NCI-H2081 (cell line): ENCODE measurements at regions not wholly inside any gene's neighbourhood (a gene's known extent, or its start where the extent isn't known, plus 50 kb on each side); places are given as distances from the start of the nearest gene placed in this dataset.

ENCODE experiments used
- DNase-seq, 2 experiments: peaks; one replicate each; lab custom pipeline; 2025; lab: John Stamatoyannopoulos, UW

- DNase-seq, result no peak
Measured at GRCh38 chr22:44442186-44442815, 55.7 kb downstream of the RTL6 start.

DNA sequence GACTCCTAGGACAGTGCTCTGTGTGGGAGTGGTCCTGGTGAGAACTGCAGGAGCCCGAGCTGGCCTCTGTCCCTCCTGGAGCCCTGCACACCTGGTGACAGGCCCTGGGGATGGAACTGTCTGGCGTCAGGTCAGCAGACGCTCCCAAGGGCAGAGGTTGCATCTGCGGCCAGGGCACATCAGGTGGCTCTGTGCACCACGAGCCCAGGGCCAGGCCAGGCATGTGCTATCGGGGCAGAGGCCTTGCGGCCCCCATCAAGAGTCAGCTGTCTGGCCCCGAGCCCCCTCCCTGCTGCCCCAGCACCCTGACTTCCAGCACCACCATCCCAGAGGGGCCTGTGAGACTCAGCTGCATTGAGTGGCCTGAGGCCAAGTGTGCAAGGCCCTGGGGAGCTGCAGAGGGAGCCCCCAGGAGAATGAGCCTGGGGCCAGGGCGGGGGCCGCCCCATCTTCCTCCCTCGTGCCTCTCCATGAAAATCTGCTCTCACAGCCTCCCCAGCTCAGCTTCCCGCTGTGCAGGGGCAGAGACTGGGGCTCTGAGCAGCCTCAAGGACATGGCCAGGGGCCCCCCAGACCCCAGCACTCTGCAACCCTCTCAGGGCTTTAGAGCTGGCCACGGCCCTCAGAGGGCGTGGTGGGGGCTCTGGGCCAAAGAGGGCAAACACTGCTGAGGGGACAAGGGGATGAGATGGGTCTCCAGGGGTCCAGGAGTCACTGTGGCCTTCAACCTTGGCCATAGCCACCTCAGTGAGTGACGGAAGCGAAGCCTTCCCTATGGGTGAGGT, 56.4 kb downstream of the RTL6 start:
- DNase-seq, result no peak

DNA sequence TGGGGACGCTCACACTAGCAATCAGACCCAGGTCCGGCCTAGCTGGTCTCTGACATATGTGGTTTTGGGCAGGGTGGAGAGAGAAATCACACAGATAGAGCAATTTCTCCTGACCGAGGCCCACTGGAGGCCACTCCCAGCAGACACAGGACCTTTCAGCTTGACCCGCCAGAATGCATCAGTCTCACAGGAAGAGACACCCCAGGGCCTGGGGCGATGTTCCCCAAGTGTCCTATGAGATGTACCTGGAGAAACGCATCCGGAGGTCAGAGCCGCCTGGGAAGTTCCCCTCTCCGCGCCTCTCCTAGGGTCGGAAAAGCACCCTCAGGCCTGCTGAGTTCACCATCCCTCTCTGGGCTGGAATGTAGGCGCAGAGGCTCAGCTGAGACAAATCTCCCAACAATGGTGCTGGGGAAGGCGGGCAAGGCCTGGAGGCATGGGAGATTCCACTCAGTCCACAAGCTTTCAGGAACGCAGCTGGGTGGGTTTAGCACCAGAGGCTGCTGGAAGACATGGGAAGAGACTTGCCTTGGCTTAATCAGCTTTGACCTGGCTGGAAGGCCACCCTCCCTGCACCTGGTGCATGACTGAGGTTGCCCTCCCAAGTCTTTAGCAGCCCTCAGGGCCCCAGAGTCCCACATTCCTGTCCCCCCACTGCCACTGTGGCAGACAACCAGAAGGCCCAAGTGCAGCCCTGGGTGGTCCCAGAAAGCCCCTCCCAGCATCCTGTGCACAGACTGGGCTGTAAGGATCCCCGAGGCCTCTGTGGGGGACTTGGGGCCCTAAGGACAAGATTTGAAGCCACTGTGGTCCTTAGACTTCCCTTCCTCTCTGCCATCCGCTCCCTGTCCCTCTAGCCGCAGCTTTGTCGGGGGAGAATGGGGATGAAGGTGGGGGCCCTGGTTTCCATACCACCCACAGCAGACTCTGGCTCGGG, 57.5 kb downstream of the RTL6 start:
- DNase-seq, result no peak

- no peak for DNase-seq
Measured at GRCh38 chr22:44439356-44440223, 58.4 kb downstream of the RTL6 start.

DNA sequence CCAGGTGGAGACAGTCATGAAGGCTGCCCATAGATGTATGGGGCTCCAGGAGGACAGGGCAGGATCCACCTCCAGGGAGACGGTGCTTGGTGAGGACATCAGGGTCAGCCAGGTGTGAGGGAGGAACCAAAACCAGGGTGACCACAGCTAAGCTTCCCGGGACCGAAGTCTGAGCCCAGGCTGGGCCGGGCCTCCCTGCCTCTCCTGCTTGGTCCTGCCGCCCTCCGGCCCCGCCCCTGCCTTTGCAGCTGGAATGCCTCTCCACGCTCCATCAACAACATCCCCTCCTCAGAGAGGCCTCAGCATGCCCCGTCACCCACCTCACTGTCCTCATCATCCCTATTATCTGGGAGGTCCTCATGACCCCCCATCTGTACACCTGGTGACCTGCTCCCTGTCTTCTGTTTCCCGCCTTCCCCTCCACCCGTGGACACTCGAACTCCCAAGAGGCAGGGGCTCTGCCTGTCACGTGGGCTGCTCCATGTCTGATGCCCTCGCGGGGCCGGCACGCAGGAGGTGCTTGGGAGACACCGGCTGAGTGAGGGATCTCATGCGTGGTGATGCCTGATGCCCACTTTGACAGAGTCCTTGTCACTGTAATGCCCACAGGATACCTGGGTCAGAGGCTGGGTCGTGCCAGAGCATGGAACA, 59.4 kb downstream of the RTL6 start:
- DNase-seq, result no peak

- no peak for DNase-seq
Measured at GRCh38 chr22:44438056-44438455, 60.0 kb downstream of the RTL6 start.

DNA sequence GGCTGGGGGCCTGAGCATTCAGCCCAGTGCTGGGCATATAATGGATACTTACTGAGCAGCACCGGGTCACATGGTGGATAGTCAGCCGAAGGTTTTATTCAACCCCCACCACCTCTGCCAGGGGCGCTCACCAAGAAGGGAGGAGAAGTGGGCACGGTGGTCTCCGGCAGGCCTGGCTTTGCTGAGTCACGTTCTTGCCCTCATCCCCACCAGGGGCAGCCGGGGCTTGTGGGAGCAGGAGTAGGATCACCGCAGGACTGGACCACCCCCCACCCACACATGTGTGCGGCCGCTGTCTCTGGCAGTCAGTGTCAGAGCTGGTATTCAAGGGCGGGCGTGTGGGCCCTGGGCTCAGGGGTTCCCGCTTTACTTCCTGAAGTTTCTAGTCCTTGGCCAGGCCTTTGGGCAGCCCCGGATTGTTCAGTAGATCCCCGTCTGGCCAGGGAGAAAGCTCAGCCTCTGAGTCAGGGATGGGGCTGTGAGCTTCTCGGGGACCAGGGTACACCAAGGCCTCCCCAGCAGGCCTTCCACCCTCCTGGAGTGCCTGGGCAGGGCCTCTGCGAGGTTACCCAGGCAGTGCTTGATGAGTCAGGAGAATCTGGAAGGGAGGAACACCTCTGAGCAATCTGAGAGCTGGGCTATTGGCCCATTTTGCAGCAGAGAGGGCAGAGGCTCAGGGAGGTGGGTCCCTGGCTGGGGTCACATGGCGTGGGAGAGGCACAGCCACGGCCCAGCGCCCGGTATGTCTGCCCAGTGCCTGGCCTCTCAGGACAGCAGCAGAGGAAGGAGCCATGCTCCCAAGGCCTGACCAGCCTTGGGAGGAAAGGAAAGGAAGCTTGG, 60.6 kb downstream of the RTL6 start:
- no peak for DNase-seq

DNA sequence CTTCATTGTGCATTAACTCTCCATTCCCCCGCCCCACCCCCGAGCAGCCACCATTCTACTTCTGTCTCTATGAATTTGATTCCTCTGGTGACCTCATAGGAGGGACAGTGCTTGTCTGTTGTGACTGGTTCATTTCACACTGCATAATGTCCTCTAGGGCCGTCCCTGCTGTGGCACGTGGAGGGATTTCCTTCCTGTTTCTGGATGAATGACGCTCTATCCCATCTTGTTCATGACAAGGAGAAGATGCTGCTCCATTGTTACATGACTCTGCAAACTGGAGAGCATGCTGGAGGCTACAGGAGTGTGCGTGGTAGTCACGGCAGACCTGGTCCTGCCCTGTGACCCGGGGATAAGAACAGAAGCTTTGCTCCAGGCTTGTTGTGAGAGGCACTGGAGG, 61.3 kb downstream of the RTL6 start:
- no peak for DNase-seq

- DNase-seq, result no peak
Measured at GRCh38 chr22:44431256-44431655, 66.8 kb downstream of the RTL6 start.

DNA sequence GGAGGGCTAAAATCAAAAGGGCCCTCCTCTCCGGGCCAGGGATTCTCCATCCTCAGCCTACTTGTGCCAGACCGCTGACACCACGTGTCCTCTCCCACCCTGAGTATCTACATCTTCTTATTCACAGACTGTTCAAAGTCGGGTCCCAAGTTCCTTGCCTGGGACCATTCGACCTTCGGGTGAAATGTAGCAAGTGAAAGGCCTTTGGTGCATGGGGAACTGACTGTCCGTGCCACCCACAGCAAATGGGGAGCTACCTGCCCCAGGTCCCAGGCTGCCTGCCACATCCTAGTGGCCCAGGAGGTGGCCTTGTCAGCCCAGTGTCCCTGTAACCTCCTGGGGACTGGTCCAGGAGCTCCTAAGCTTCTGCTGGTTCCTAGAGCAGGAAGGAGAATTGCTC, 67.3 kb downstream of the RTL6 start:
- no peak for DNase-seq

DNA sequence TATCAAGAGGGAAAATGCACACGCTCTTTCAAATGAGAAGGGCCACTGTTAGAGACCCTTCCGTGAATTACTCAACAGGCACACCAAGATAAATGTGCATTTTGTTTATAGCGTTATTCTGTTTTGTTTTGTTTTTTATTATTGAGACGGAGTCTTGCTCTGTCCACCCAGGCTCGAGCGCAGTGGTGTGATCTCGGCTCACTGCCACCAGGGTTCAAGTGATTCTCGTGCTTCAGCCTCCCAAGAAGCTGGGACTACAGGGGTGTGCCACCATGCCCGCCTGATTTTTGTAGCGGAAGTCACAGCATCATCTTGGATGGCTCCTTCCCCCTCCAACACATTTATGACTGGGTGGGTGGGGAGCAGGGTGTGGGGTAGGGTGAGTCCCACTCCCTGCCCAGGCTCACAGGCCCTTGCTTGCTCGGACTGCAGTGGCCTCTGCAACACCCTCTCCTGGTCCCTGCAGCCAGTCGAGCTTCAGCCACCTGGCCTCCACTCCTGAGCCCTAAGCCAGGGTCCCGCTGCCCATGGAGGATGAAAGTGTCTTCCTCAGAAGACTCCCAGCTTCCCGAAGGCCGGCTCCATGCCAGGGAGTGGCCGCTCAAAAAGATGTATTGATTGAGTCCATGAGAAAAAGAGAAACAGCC, 68.0 kb downstream of the RTL6 start:
- DNase-seq, result no peak

- no peak for DNase-seq
Measured at GRCh38 chr22:44428941-44429830, 68.8 kb downstream of the RTL6 start.

DNA sequence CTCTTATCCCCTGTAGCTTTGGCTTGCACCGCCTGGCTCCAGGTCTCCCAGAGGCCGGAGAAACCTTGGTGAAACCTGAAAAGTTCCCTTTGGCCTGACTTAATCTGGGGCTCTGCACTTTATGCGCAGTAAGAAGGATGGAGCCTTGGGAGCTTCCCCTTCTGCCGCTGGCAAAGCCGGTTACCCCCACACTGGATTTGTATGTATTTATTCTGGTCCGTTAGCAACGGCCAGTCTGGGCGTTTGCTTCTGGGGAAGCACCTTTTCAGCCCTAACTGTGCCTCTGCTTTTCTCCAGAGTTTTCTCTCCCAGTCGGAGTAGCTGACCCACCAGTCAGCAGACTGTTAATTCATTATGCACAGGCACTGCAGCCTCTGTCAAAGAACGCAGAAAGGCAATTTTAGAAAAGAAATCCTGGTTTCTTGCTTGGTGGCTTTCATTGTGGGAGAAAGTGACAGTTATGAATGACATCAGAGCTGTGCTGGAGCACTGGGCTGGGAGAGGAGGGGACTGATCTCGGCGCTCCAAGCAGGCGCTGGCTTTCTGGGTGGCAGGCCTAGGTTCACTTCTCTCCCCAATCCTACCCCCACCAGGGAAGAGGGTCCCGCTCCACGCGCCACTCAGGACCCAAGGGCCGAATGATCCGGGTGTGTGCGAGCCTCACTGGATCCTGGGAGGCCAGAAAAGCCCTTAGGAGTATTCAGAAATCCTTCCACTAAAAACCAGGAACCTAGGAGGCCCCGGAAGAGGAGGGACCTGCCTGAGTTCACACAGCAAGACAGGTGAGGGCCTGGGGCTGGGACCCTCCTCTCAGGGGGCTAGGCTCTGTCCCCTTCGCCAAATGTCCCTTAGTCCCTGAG, 70.2 kb downstream of the RTL6 start:
- no peak for DNase-seq

GRCh38 chr22:44426981-44427380, 71.1 kb downstream of the RTL6 start:
- no peak for DNase-seq

GRCh38 chr22:44425694-44426045, 72.4 kb downstream of the RTL6 start:
- DNase-seq, result no peak

DNA sequence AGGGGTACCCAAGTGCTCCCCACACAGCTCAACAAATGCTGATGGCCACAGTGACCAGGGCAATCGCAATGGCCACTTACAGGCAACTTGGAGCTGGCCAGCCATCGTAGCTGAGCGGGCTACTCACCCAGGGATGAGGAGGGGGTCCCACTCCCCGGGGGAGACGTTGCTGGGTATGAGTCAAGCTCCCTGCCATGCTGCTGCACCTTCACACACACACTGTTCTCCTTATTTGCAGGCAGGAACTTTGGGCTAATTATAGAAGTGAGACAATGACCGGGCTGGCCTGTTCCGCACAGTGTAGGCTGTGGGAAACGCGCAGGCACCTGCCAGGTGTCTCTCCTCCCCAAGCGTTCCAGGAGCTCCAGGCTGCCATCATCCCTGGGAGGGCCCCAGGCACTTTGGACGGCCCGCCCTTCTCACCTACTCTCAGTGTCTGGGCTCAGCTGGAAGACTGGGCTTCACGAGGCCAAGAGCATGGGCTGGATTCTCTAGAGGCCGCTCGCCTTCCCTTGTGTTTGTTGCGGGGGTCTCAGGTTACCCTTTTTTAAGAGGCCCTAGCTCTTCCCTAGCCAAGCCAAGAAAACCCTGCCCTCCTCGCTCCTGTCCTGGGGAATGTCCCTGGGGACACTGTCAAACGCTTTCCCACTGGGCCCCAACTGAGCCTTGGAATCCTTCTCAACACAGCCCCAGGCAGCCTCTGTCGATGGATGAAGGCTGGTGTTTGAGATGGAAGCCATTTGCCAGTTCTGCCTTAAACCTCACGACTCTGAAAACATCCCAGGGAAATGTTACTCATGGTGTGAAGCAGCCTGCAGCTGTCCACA, 73.0 kb downstream of the RTL6 start:
- no peak for DNase-seq

DNA sequence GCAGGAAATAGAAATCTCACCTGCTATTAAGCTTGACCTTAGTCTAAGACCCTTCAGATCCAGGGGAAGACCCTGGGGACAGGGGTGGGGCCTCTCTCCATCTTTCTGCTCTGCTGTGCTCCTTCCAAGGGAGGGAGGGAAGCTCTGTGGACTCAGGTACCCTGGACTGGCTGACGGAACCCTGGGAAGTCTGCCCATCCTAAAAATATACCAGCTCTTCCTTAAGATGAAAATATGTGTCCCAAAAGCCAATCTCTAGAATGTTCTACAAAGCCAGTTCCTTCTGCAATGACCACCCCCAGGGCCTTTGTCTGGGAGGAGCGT, 73.7 kb downstream of the RTL6 start:
- no peak for DNase-seq
